Bronchial epithelial cell (primary cell): ENCODE measurements at regions not wholly inside any gene's neighbourhood (a gene's known extent, or its start where the extent isn't known, plus 50 kb on each side); places are given as distances from the start of the nearest gene placed in this dataset.

ENCODE experiments used
- DNase-seq: peaks from one replicate; pipeline ENCODE4 v3.0.0-alpha.2; 2010; ENCODE audit warnings: low read depth
- FAIRE-seq: peaks from 2 replicates; lab custom pipeline; 2011; peaks lifted over from hg19 to GRCh38; lab: Jason Lieb, UNC
- H3K27me3 ChIP-seq: 2 replicates; pipeline ENCODE4 v1.5.1; 2011; ENCODE audit warnings: low read length; ENCODE audit not compliant: control insufficient read depth, insufficient read depth
- H3K36me3 ChIP-seq: 2 replicates; pipeline ENCODE4 v1.5.1; 2011; ENCODE audit warnings: low read length; ENCODE audit not compliant: control insufficient read depth, insufficient read depth
- H3K4me3 ChIP-seq: 2 replicates; pipeline ENCODE4 v1.5.1; 2011; ENCODE audit warnings: mild to moderate bottlenecking, low read depth, low read length, control low read depth
- CTCF ChIP-seq: IDR thresholded peaks from 2 replicates; pipeline ENCODE4 v1.5.1; 2011; ENCODE audit warnings: mild to moderate bottlenecking, moderate library complexity, low read length, control low read depth, inconsistent platforms; ENCODE audit not compliant: insufficient read depth, severe bottlenecking

- no peak for FAIRE-seq
- H3K27me3 ChIP-seq, result no peaks in the 10 kb centered on the region
- no peak for DNase-seq
- no peak for TF ChIP-seq CTCF
- H3K36me3 ChIP-seq, result no peaks in the 10 kb centered on the region
- H3K4me3 ChIP-seq, result no peak overlapping the region
These were observed 147.4 kb upstream of the SDK2 start for GRCh38 chr17:73791631-73792030.

- TF ChIP-seq CTCF, result no peak
- FAIRE-seq (no peak), DNase-seq (no peak)
- Histone ChIP-seq H3K4me3 (no peak overlapping the region), H3K27me3 (no peaks in the 10 kb centered on the region), H3K36me3 (no peaks in the 10 kb centered on the region)
These were observed 148.7 kb upstream of the SDK2 start for GRCh38 chr17:73792994-73793393.

- TF ChIP-seq CTCF, result no peak
- no peaks in the 10 kb centered on the region for H3K36me3 ChIP-seq
- H3K4me3 ChIP-seq, result no peak overlapping the region
- FAIRE-seq (no peak), DNase-seq (no peak)
- H3K27me3 ChIP-seq, result no peaks in the 10 kb centered on the region
These were observed 150.1 kb upstream of the SDK2 start for GRCh38 chr17:73794336-73794735.

- Histone ChIP-seq H3K36me3 (no peaks in the 10 kb centered on the region), H3K4me3 (no peak overlapping the region), H3K27me3 (no peaks in the 10 kb centered on the region)
- TF ChIP-seq CTCF, result no peak
- FAIRE-seq (no peak), DNase-seq (no peak)
These were observed 151.5 kb upstream of the SDK2 start for GRCh38 chr17:73795730-73796129.

GRCh38 chr17:73797594-73798110, 153.4 kb upstream of the SDK2 start:
- Histone ChIP-seq H3K4me3 (no peak overlapping the region), H3K27me3 (no peaks in the 10 kb centered on the region), H3K36me3 (no peaks in the 10 kb centered on the region)
- no peak for TF ChIP-seq CTCF
- DNase-seq (no peak), FAIRE-seq (no peak)

GRCh38 chr17:73798111-73798748, 154.0 kb upstream of the SDK2 start:
- Histone ChIP-seq H3K36me3 (no peaks in the 10 kb centered on the region), H3K27me3 (no peaks in the 10 kb centered on the region), H3K4me3 (no peak overlapping the region)
- TF ChIP-seq CTCF, result no peak
- FAIRE-seq, result peak; percentile 73
- DNase-seq, result peak; percentile 87
